ENCODE measurements at regions not wholly inside any gene's neighbourhood (a gene's known extent, or its start where the extent isn't known, plus 50 kb on each side); places are given as distances from the start of the nearest gene placed in this dataset.

GRCh38 chr10:80702143-80702542 lies 164.4 kb downstream of the SH2D4B start:
- TF ChIP-seq ARNTL (CRISPR knock-in tag; IDR thresholded peaks at IDR 0.05; ENCODE audit: borderline replicate concordance, low read depth): no peak
- TF ChIP-seq BACH2 (CRISPR knock-in tag; IDR thresholded peaks at IDR 0.05; ENCODE audit: borderline replicate concordance): no peak
- no peak for TF ChIP-seq OSR1 (CRISPR knock-in tag; IDR thresholded peaks at IDR 0.05)
- TF ChIP-seq PATZ1 (CRISPR knock-in tag; IDR thresholded peaks at IDR 0.05; ENCODE audit: borderline replicate concordance): no peak
